HEK293 (cell line): ENCODE measurements at regions not wholly inside any gene's neighbourhood (a gene's known extent, or its start where the extent isn't known, plus 50 kb on each side); places are given as distances from the start of the nearest gene placed in this dataset.

Experiments
- CTCF ChIA-PET: fragments of 350-600 bp; formaldehyde crosslinking; extraction: SDS; loops from one replicate; lab custom pipeline; 2021; ENCODE audit warnings: antibody characterized with exemption; lab: Yijun Ruan, JAX
- POLR2A ChIA-PET: fragments of 300-600 bp; formaldehyde crosslinking; extraction: SDS; loops from one replicate; lab custom pipeline; 2020; ENCODE audit warnings: antibody characterized with exemption, inconsistent platforms; lab: Yijun Ruan, JAX
- H3K27ac ChIP-seq: fragments of 200-500 bp; sonication (Bioruptor generic); 2 replicates; pipeline ENCODE4 v1.5.1; 2014; ENCODE audit warnings: low read depth, low read length, control low read depth, inconsistent platforms; ENCODE audit errors: extremely low read depth
- H3K36me3 ChIP-seq, 2 experiments: fragments of 200-500 bp in 1 of 2; sonication (Bioruptor generic) in 1 of 2; 1 replicate in 1 of 2; 2 replicates in 1 of 2; pipeline ENCODE4 v1.5.1; 2014 to 2017; ENCODE audit warnings: inconsistent platforms in 2 of 2, low read length in 2 of 2; ENCODE audit not compliant: control insufficient read depth in 2 of 2, insufficient read depth in 1 of 2
- H3K4me1 ChIP-seq: fragments of 200-500 bp; sonication (Bioruptor generic); 2 replicates; pipeline ENCODE4 v1.5.1; 2014; ENCODE audit warnings: mild to moderate bottlenecking, low read length, inconsistent platforms; ENCODE audit not compliant: control insufficient read depth, insufficient read depth
- H3K4me3 ChIP-seq: 2 replicates; pipeline ENCODE4 v1.5.1; 2011; ENCODE audit warnings: low read depth, mild to moderate bottlenecking, control low read depth, low read length, moderate library complexity
- H3K9me3 ChIP-seq: fragments of 200-500 bp; sonication (Bioruptor generic); 2 replicates; pipeline ENCODE4 v1.5.1; 2014; ENCODE audit warnings: low read depth, low read length, inconsistent platforms; ENCODE audit not compliant: control insufficient read depth, insufficient read depth
- BCL11B ChIP-seq: fragments of 450-650 bp; formaldehyde crosslinking; IDR thresholded peaks from 2 replicates; pipeline ENCODE4 v1.5.1; 2016; ENCODE audit warnings: low read depth, missing biosample characterization, missing genetic modification characterization
- GLI2 ChIP-seq: fragments of 450-650 bp; formaldehyde crosslinking; IDR thresholded peaks from 2 replicates; pipeline ENCODE4; 2017; ENCODE audit warnings: missing biosample characterization, missing genetic modification characterization, low read depth, borderline replicate concordance
- KLF17 ChIP-seq: fragments of 450-650 bp; formaldehyde crosslinking; IDR thresholded peaks from 2 replicates; pipeline ENCODE4 v1.5.1; 2016; ENCODE audit warnings: missing biosample characterization, missing genetic modification characterization
- KLF8 ChIP-seq: fragments of 450-650 bp; formaldehyde crosslinking; IDR thresholded peaks from 2 replicates; pipeline ENCODE4 v1.5.1; 2016; ENCODE audit warnings: missing biosample characterization, missing genetic modification characterization
- KLF9 ChIP-seq: fragments of 450-650 bp; formaldehyde crosslinking; IDR thresholded peaks from 2 replicates; pipeline ENCODE4 v1.5.1; 2016; ENCODE audit warnings: missing biosample characterization, missing genetic modification characterization, low read depth
- SCRT1 ChIP-seq: fragments of 450-650 bp; formaldehyde crosslinking; IDR thresholded peaks from 2 replicates; pipeline ENCODE4 v1.5.1; 2016; ENCODE audit warnings: missing biosample characterization, missing genetic modification characterization, borderline replicate concordance
- SP3 ChIP-seq: fragments of 450-650 bp; formaldehyde crosslinking; IDR thresholded peaks from 2 replicates; pipeline ENCODE4 v1.5.1; 2016; ENCODE audit warnings: missing biosample characterization, missing genetic modification characterization
- ZBTB26 ChIP-seq: fragments of 450-650 bp; formaldehyde crosslinking; optimal IDR thresholded peaks from 2 replicates; pipeline ENCODE3; 2016; ENCODE audit warnings: missing biosample characterization, mild to moderate bottlenecking, missing genetic modification characterization
- ZIC2 ChIP-seq: fragments of 450-650 bp; formaldehyde crosslinking; IDR thresholded peaks from 2 replicates; pipeline ENCODE4 v1.5.1; 2016; ENCODE audit warnings: missing biosample characterization, missing genetic modification characterization
- ZNF112 ChIP-seq: fragments of 450-650 bp; formaldehyde crosslinking; IDR thresholded peaks from 2 replicates; pipeline ENCODE4 v1.5.0; 2017; ENCODE audit warnings: missing biosample characterization, missing genetic modification characterization
- ZNF132 ChIP-seq: fragments of 450-650 bp; formaldehyde crosslinking; IDR thresholded peaks from 2 replicates; pipeline ENCODE4 v1.5.1; 2017; ENCODE audit warnings: missing biosample characterization, missing genetic modification characterization, borderline replicate concordance
- ZNF133 ChIP-seq: fragments of 450-650 bp; formaldehyde crosslinking; IDR thresholded peaks from 2 replicates; pipeline ENCODE4 v1.5.1; 2016; ENCODE audit warnings: missing biosample characterization, missing genetic modification characterization
- ZNF138 ChIP-seq: fragments of 450-650 bp; formaldehyde crosslinking; IDR thresholded peaks from 2 replicates; pipeline ENCODE4 v1.5.1; 2016; ENCODE audit warnings: missing biosample characterization, missing genetic modification characterization, borderline replicate concordance
- ZNF239 ChIP-seq: fragments of 450-650 bp; formaldehyde crosslinking; IDR thresholded peaks from 2 replicates; pipeline ENCODE4 v1.5.1; 2016; ENCODE audit warnings: missing biosample characterization, missing genetic modification characterization
- ZNF426 ChIP-seq: fragments of 450-650 bp; formaldehyde crosslinking; IDR thresholded peaks from 2 replicates; pipeline ENCODE4 v1.5.1; 2017; ENCODE audit warnings: missing biosample characterization, missing genetic modification characterization, mild to moderate bottlenecking, inconsistent platforms, moderate library complexity
- ZNF544 ChIP-seq: fragments of 450-650 bp; formaldehyde crosslinking; IDR thresholded peaks from 2 replicates; pipeline ENCODE4 v1.5.0; 2017; ENCODE audit warnings: missing biosample characterization, missing genetic modification characterization
- ZNF561 ChIP-seq: fragments of 450-650 bp; IDR thresholded peaks from 2 replicates; pipeline ENCODE4 v1.5.1; 2018; ENCODE audit warnings: missing biosample characterization, missing genetic modification characterization, borderline replicate concordance
- ZNF654 ChIP-seq: fragments of 450-650 bp; formaldehyde crosslinking; IDR thresholded peaks from 2 replicates; pipeline ENCODE4 v1.5.1; 2016; ENCODE audit warnings: low read depth, missing biosample characterization, missing genetic modification characterization
- ZNF701 ChIP-seq: fragments of 450-650 bp; formaldehyde crosslinking; IDR thresholded peaks from 2 replicates; pipeline ENCODE4 v1.5.1; 2016; ENCODE audit warnings: missing biosample characterization, missing genetic modification characterization
- ZNF768 ChIP-seq: fragments of 450-650 bp; formaldehyde crosslinking; IDR thresholded peaks from 2 replicates; pipeline ENCODE4 v1.5.1; 2018; ENCODE audit warnings: missing biosample characterization, mild to moderate bottlenecking, missing genetic modification characterization
- ZNF843 ChIP-seq: fragments of 450-650 bp; formaldehyde crosslinking; IDR thresholded peaks from 2 replicates; pipeline ENCODE4 v1.5.1; 2016; ENCODE audit warnings: missing biosample characterization, missing genetic modification characterization
- ZSCAN5A ChIP-seq: fragments of 450-650 bp; formaldehyde crosslinking; IDR thresholded peaks from 2 replicates; pipeline ENCODE4 v1.5.1; 2016; ENCODE audit warnings: missing biosample characterization, missing genetic modification characterization
- TF ChIP-seq, protein P1 (sequence below): fragments of 450-650 bp; formaldehyde crosslinking; IDR thresholded peaks from 2 replicates; pipeline ENCODE4 v1.5.0; 2017; ENCODE audit warnings: missing biosample characterization, missing genetic modification characterization, borderline replicate concordance
- TF ChIP-seq, protein P2 (sequence below): fragments of 450-650 bp; formaldehyde crosslinking; IDR thresholded peaks from 2 replicates; pipeline ENCODE4 v1.5.1; 2016; ENCODE audit warnings: missing biosample characterization, missing genetic modification characterization

DNA sequence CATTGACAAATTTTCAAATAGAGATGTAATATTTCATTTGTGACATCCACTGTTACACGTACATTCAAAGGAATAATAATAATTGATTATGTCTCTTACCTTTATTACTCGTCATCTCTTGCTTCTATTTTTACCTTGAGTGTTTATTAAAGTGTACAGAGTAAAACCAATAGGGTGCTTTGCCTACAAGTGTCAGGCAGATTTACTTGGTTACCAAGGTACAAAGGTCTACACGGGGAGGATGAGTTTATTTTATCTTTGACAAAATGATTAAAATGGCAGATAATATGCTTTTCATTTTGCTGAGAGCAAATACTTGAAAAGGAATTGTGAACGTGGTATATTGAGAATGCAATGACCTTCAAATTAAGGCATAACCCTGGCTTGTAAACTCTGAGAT, 137.8 kb upstream of the SOX5 start:
- peaks cover 5% of the 10 kb centered on the region; the same call in 1 of the 2 replicates for H3K4me1 ChIP-seq
- ChIA-PET POLR2A (no interaction called here), CTCF (no interaction called here)
- H3K36me3 ChIP-seq: no peaks in the 10 kb centered on the region
- no peak overlapping the region for H3K27ac ChIP-seq
- no peak overlapping the region for H3K4me3 ChIP-seq
- no peak for TF ChIP-seq ZSCAN5A (tag by site-specific recombination)
- TF ChIP-seq, protein P1, sequence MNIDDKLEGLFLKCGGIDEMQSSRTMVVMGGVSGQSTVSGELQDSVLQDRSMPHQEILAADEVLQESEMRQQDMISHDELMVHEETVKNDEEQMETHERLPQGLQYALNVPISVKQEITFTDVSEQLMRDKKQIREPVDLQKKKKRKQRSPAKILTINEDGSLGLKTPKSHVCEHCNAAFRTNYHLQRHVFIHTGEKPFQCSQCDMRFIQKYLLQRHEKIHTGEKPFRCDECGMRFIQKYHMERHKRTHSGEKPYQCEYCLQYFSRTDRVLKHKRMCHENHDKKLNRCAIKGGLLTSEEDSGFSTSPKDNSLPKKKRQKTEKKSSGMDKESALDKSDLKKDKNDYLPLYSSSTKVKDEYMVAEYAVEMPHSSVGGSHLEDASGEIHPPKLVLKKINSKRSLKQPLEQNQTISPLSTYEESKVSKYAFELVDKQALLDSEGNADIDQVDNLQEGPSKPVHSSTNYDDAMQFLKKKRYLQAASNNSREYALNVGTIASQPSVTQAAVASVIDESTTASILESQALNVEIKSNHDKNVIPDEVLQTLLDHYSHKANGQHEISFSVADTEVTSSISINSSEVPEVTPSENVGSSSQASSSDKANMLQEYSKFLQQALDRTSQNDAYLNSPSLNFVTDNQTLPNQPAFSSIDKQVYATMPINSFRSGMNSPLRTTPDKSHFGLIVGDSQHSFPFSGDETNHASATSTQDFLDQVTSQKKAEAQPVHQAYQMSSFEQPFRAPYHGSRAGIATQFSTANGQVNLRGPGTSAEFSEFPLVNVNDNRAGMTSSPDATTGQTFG (tag by site-specific recombination): no peak
- no peak for TF ChIP-seq ZNF544 (tag by site-specific recombination)
- TF ChIP-seq ZNF138 (tag by site-specific recombination): no peak
- H3K9me3 ChIP-seq: no peaks in the 10 kb centered on the region

DNA sequence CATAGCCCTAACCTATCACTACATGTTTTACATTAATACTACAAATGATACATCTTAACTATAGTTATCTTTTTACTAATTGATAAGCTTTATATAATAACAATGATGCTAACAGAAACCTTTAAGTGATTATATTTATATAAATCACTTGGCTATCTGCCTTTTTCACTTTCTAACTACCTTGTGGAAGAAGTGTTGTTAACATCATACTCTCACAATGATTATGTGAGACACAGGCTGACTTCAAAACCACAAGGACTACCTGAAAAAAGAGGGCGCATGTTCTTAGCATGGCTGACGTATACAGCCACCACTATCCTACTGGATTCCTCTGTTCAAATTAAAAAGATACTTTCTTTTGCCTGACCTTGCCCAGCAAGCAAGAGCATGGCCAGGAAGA, 135.3 kb upstream of the SOX5 start:
- POLR2A ChIA-PET: no interaction called here
- no peaks in the 10 kb centered on the region for H3K9me3 ChIP-seq
- peaks cover 5% of the 10 kb centered on the region; the same call in 1 of the 2 replicates for H3K4me1 ChIP-seq
- TF ChIP-seq ZIC2 (tag by site-specific recombination) (no peak), ZNF843 (tag by site-specific recombination) (no peak), ZNF112 (tag by site-specific recombination) (no peak)
- TF ChIP-seq, protein P2, sequence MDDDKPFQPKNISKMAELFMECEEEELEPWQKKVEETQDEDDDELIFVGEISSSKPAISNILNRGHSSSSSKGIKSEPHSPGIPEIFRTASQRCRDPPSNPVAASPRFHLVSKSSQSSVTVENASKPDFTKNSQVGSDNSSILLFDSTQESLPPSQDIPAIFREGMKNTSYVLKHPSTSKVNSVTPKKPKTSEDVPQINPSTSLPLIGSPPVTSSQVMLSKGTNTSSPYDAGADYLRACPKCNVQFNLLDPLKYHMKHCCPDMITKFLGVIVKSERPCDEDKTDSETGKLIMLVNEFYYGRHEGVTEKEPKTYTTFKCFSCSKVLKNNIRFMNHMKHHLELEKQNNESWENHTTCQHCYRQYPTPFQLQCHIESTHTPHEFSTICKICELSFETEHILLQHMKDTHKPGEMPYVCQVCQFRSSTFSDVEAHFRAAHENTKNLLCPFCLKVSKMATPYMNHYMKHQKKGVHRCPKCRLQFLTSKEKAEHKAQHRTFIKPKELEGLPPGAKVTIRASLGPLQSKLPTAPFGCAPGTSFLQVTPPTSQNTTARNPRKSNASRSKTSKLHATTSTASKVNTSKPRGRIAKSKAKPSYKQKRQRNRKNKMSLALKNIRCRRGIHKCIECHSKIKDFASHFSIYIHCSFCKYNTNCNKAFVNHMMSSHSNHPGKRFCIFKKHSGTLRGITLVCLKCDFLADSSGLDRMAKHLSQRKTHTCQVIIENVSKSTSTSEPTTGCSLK (tag by site-specific recombination): no peak
- no peaks in the 10 kb centered on the region for H3K36me3 ChIP-seq
- no peak overlapping the region for H3K4me3 ChIP-seq
- CTCF ChIA-PET: interaction anchor here (0.9 kb wide), 1 partner anchor 9 kb away, joined by 4 read pairs; no protein-coding TSS in a partner anchor
- H3K27ac ChIP-seq: no peak overlapping the region

GRCh38 chr12:24083838-24084237, 134.4 kb upstream of the SOX5 start:
- Histone ChIP-seq H3K4me1 (peaks cover 9% of the 10 kb centered on the region), H3K4me3 (no peak overlapping the region), H3K36me3 (no peaks in the 10 kb centered on the region), H3K27ac (no peak overlapping the region), H3K9me3 (no peaks in the 10 kb centered on the region)
- ChIA-PET POLR2A (no interaction called here), CTCF (interaction anchor here (0.9 kb wide), 1 partner anchor 10 kb away, joined by 4 read pairs; no protein-coding TSS in a partner anchor)
- TF ChIP-seq KLF8 (tag by site-specific recombination): no peak
- no peak for TF ChIP-seq KLF9 (tag by site-specific recombination)
- no peak for TF ChIP-seq BCL11B (tag by site-specific recombination)
- TF ChIP-seq ZNF701 (tag by site-specific recombination): no peak
- TF ChIP-seq ZBTB26 (tag by site-specific recombination): no peak
- no peak for TF ChIP-seq ZNF561 (tag by site-specific recombination)
- no peak for TF ChIP-seq ZNF426
- TF ChIP-seq ZNF132: no peak
- no peak for TF ChIP-seq GLI2
- no peak for TF ChIP-seq ZNF239
- TF ChIP-seq ZNF654 (tag by site-specific recombination): no peak
- no peak for TF ChIP-seq SP3 (tag by site-specific recombination)
- TF ChIP-seq ZNF768 (tag by site-specific recombination): no peak
- TF ChIP-seq KLF17: no peak
- TF ChIP-seq SCRT1: no peak
- TF ChIP-seq ZNF133: no peak
